GM06990 (cell line): ENCODE measurements at regions not wholly inside any gene's neighbourhood (a gene's known extent, or its start where the extent isn't known, plus 50 kb on each side); places are given as distances from the start of the nearest gene placed in this dataset.

ENCODE experiments used
- DNase-seq: peaks from one replicate; pipeline ENCODE4 v3.0.0-alpha.2; 2011; ENCODE audit not compliant: insufficient read length; ENCODE audit errors: extremely low read depth
- H3K27me3 ChIP-seq: replicated peaks from 2 replicates; pipeline ENCODE4 v1.6.0; 2011; ENCODE audit warnings: low read length; ENCODE audit not compliant: control insufficient read depth, insufficient read depth
- H3K36me3 ChIP-seq: 2 replicates; pipeline ENCODE4 v1.5.1; 2011; ENCODE audit warnings: low read length; ENCODE audit not compliant: control insufficient read depth, insufficient read depth
- H3K4me3 ChIP-seq: replicated peaks from 2 replicates; pipeline ENCODE4 v1.5.1; 2011; ENCODE audit warnings: low read depth, mild to moderate bottlenecking, control low read depth, low read length
- CTCF ChIP-seq: IDR thresholded peaks from 2 replicates; pipeline ENCODE4 v1.5.1; 2011; ENCODE audit warnings: low read length, control low read depth, mild to moderate bottlenecking, inconsistent platforms; ENCODE audit not compliant: insufficient read depth, poor library complexity, severe bottlenecking

- no peak for DNase-seq
- H3K4me3 ChIP-seq = no peak overlapping the region
- no peak for TF ChIP-seq CTCF
- no peaks in the 10 kb centered on the region for H3K36me3 ChIP-seq
- H3K27me3 ChIP-seq = no peaks in the 10 kb centered on the region; the same call in 1 of the 2 replicates
These were observed 93.6 kb downstream of the HSPH1 start for GRCh38 chr13:31068119-31068423.

- no peak for TF ChIP-seq CTCF
- Histone ChIP-seq H3K27me3 (no peaks in the 10 kb centered on the region; the same call in 1 of the 2 replicates), H3K36me3 (no peaks in the 10 kb centered on the region), H3K4me3 (no peak overlapping the region)
- no peak for DNase-seq
These were observed 94.1 kb downstream of the HSPH1 start for GRCh38 chr13:31067416-31068118.

GRCh38 chr13:31064636-31065035, 97.1 kb downstream of the HSPH1 start:
- H3K27me3 ChIP-seq = no peaks in the 10 kb centered on the region; the same call in 1 of the 2 replicates
- H3K36me3 ChIP-seq = no peaks in the 10 kb centered on the region
- no peak for DNase-seq
- no peak overlapping the region for H3K4me3 ChIP-seq
- TF ChIP-seq CTCF = no peak

- no peak overlapping the region for H3K4me3 ChIP-seq
- TF ChIP-seq CTCF = no peak
- no peaks in the 10 kb centered on the region for H3K36me3 ChIP-seq
- DNase-seq = no peak
- H3K27me3 ChIP-seq = no peaks in the 10 kb centered on the region; the same call in 1 of the 2 replicates
These were observed 97.9 kb downstream of the HSPH1 start for GRCh38 chr13:31063772-31064171.

- Histone ChIP-seq H3K36me3 (no peaks in the 10 kb centered on the region), H3K27me3 (no peaks in the 10 kb centered on the region), H3K4me3 (no peak overlapping the region)
- no peak for DNase-seq
- TF ChIP-seq CTCF = no peak
These were observed 101.0 kb downstream of the HSPH1 start for GRCh38 chr13:31060655-31061054.

- Histone ChIP-seq H3K36me3 (no peaks in the 10 kb centered on the region), H3K4me3 (no peak overlapping the region), H3K27me3 (no peaks in the 10 kb centered on the region)
- no peak for DNase-seq
- no peak for TF ChIP-seq CTCF
These were observed 101.5 kb downstream of the HSPH1 start for GRCh38 chr13:31060220-31060619.
